Prostate gland (tissue), 2 donors: ENCODE measurements at regions not wholly inside any gene's neighbourhood (a gene's known extent, or its start where the extent isn't known, plus 50 kb on each side); places are given as distances from the start of the nearest gene placed in this dataset.

Experiments used
- CTCF ChIP-seq, 4 experiments: fragments of 200-600 bp in 2 of 4; fragments of 450-650 bp in 2 of 4; sonication (generic) in 2 of 4; IDR thresholded peaks; 1 replicate in 3 of 4; 2 replicates in 1 of 4; pipeline ENCODE4 v1.5.1; 2016 to 2019; ENCODE audit warnings: antibody characterized with exemption in 4 of 4, mild to moderate bottlenecking in 2 of 4, moderate library complexity in 2 of 4
- POLR2A ChIP-seq: fragments of 450-650 bp; IDR thresholded peaks from one replicate; pipeline ENCODE4 v1.6.1; 2016; ENCODE audit warnings: antibody characterized with exemption, mild to moderate bottlenecking

DNA sequence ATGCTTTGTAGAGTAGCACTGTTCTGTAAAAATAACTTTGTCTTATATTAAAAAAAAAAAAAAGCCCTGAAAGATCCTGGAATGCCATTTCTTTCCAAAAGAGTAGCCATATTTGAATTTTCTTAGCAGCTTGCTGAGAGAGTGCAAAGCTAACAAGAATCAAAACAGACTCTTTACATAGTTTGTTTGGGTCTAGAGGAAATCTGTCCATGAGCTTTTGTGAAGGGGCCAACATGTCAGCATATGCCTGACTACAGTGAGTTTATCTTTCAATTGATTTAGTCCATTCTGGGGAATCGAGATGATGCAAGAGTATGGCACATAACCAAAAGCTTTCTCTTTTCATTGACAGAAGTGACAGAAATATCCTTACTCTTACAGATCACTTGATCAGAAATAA is 777.7 kb upstream of the ACVR2A start:
- TF ChIP-seq POLR2A (no peak), CTCF (IDR thresholded peaks at IDR 0.05) (no peak)
